Left colon (tissue), 2 donors: ENCODE measurements at regions not wholly inside any gene's neighbourhood (a gene's known extent, or its start where the extent isn't known, plus 50 kb on each side); places are given as distances from the start of the nearest gene placed in this dataset.

ENCODE experiments used
- ATAC-seq: fragments of 200-7000 bp; cut with Tn5 transposase; one replicate; pipeline ENCODE4 v1.9.1; 2020; ENCODE audit warnings: mild to moderate bottlenecking, moderate library complexity
- DNase-seq, 2 donors: peaks; one replicate each; pipeline ENCODE4 v3.0.0-alpha.2; 2020
- intact Hi-C, 2 donors: fragments of 100-400 bp; cut with DNase I in 1 of 2; cut with micrococcal nuclease in 1 of 2; formaldehyde crosslinking; loops; one replicate each; pipeline versions ENCODE4 v1.11.2 to v1.14.0; 2022; cut with DNase I, micrococcal nuclease
- donor health status: DM: no; HTN: no; CAD: no.
- donor health status: DM: yes; HTN: yes; CAD: no.

GRCh38 chr2:240358080-240358479 is 77.4 kb upstream of the GPC1 start:
- intact Hi-C loops, result no loop called here
- DNase-seq, result peak in 1 of 2 donors; percentile 10

GRCh38 chr2:240358821-240359397 is 76.6 kb upstream of the GPC1 start:
- DNase-seq (peak in 1 of 2 donors; percentile 13), ATAC-seq (no peak)
- intact Hi-C loops, result no loop called here

More at GRCh38 chr2:240358080-240358479, 77.4 kb upstream of the GPC1 start:
- ATAC-seq, result no peak

GRCh38 chr2:240359695-240360094 is 75.8 kb upstream of the GPC1 start:
- intact Hi-C loops, result no loop called here
- peak in 1 of 2 donors; percentile 19 for DNase-seq
- ATAC-seq, result no peak

- ATAC-seq (no peak), DNase-seq (no peak)
- intact Hi-C loops, result no loop called here
These were observed 74.6 kb upstream of the GPC1 start for GRCh38 chr2:240360645-240361475.

- DNase-seq (no peak), ATAC-seq (no peak)
- intact Hi-C loops, result no loop called here
These were observed 73.2 kb upstream of the GPC1 start for GRCh38 chr2:240362216-240362755.

GRCh38 chr2:240362826-240363745 is 72.4 kb upstream of the GPC1 start:
- ATAC-seq (no peak), DNase-seq (no peak)
- intact Hi-C loops, result no loop called here

- intact Hi-C loops, result no loop called here
- DNase-seq, result no peak
- no peak for ATAC-seq
These were observed 71.5 kb upstream of the GPC1 start for GRCh38 chr2:240363746-240364581.

GRCh38 chr2:240364582-240364960 is 70.9 kb upstream of the GPC1 start:
- no peak for ATAC-seq
- intact Hi-C loops, result no loop called here

GRCh38 chr2:240364961-240365775 is 70.3 kb upstream of the GPC1 start:
- DNase-seq (no peak), ATAC-seq (no peak)
- intact Hi-C loops, result no loop called here

More at GRCh38 chr2:240364582-240364960, 70.9 kb upstream of the GPC1 start:
- no peak for DNase-seq

GRCh38 chr2:240365971-240366471 is 69.4 kb upstream of the GPC1 start:
- intact Hi-C loops, result no loop called here
- no peak for ATAC-seq
- DNase-seq, result no peak

GRCh38 chr2:240366901-240367300 is 68.6 kb upstream of the GPC1 start:
- ATAC-seq (no peak), DNase-seq (no peak)
- intact Hi-C loops, result no loop called here

GRCh38 chr2:240367721-240368120 is 67.7 kb upstream of the GPC1 start:
- ATAC-seq (no peak), DNase-seq (no peak)
- intact Hi-C loops, result no loop called here

- DNase-seq, result no peak
- no peak for ATAC-seq
- intact Hi-C loops, result no loop called here
These were observed 66.6 kb upstream of the GPC1 start for GRCh38 chr2:240368781-240369331.

GRCh38 chr2:240369335-240369734 is 66.1 kb upstream of the GPC1 start:
- DNase-seq, result no peak
- intact Hi-C loops, result no loop called here
- no peak for ATAC-seq

- DNase-seq (peak; percentile 27 to 37), ATAC-seq (peak; percentile 47)
- intact Hi-C loops, result no loop called here
These were observed 65.5 kb upstream of the GPC1 start for GRCh38 chr2:240369801-240370585.
